ENCODE measurements at regions not wholly inside any gene's neighbourhood (a gene's known extent, or its start where the extent isn't known, plus 50 kb on each side); places are given as distances from the start of the nearest gene placed in this dataset.

DNA sequence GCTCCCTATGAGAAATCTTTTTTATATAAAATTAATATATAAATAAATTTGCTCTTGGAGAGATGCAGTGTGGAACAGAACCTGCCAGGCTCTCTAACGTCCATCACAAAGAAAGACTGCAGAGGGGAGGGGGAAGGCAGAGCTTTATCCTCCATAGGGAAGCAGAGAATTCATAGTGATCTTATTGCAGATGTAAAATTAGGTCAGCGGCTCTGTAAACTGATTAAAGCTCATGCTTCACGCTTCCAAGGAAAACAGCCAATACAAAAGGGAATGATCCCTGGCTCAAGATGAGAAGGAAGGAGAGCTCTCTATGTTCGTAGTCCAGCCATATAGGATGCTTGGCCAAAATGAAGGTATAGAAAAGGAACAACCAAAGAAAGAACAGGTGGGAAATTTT is 532.3 kb upstream of the PSMD7 start:
- Histone ChIP-seq H3K27me3 (ENCODE audit: insufficient read depth) (no peaks in the 10 kb centered on the region), H3K4me2 (no peak overlapping the region), H2AFZ (no peak overlapping the region), H3K9me2 (ENCODE audit: insufficient read depth) (no peaks in the 10 kb centered on the region; the same call in 1 of the 2 replicates), H4K20me1 (replicated peaks; ENCODE audit: insufficient read depth) (no peaks in the 10 kb centered on the region), H3K79me2 (replicated peaks; ENCODE audit: insufficient read depth) (no peaks in the 10 kb centered on the region), H3F3A (replicated peaks; ENCODE audit: low read depth) (no peaks in the 10 kb centered on the region), H3K36me3 (ENCODE audit: insufficient read depth) (no peaks in the 10 kb centered on the region), H3K27ac (ENCODE audit: low read depth) (no peak overlapping the region), H3K4me1 (ENCODE audit: insufficient read depth) (no peaks in the 10 kb centered on the region), H3K4me3 (no peak overlapping the region)
- DNase-seq (ENCODE audit: low spot score) (no peak), ATAC-seq (no peak)
- H3K4me1 Mint-ChIP-seq = no peaks in the 10 kb centered on the region
- no peak overlapping the region for H3K4me3 Mint-ChIP-seq
- H3K36me3 Mint-ChIP-seq (ENCODE audit: low read depth) = no peaks in the 10 kb centered on the region; the same call in 2 of the 3 replicates
- no peak overlapping the region for H3K27ac Mint-ChIP-seq
- no peaks in the 10 kb centered on the region for H3K27me3 Mint-ChIP-seq (ENCODE audit: insufficient read depth, low read depth, poor library complexity)
- no peak for TF ChIP-seq ZNF462 (CRISPR knock-in tag; IDR thresholded peaks at IDR 0.05)
- no peak for TF ChIP-seq POLR2AphosphoS5 (IDR thresholded peaks at IDR 0.05; ENCODE audit: low read depth)
- no peak for TF ChIP-seq ZNF331 (CRISPR knock-in tag; IDR thresholded peaks at IDR 0.05; ENCODE audit: low read depth)
- no peak for TF ChIP-seq STAT1 (IDR thresholded peaks at IDR 0.05; ENCODE audit: unreplicated experiment)
- TF ChIP-seq ETS1 (IDR thresholded peaks at IDR 0.05) = no peak
- TF ChIP-seq NANOG (IDR thresholded peaks at IDR 0.05; ENCODE audit: borderline replicate concordance) = no peak
- no peak for TF ChIP-seq EZH2phosphoT487 (IDR thresholded peaks at IDR 0.05; ENCODE audit: unreplicated experiment)
- no peak for TF ChIP-seq EZH2 (IDR thresholded peaks at IDR 0.05; ENCODE audit: low read depth, unreplicated experiment)
- no peak for TF ChIP-seq ZNF114 (CRISPR knock-in tag; IDR thresholded peaks at IDR 0.05)
- TF ChIP-seq CREB1 (CRISPR knock-in tag; IDR thresholded peaks at IDR 0.05; ENCODE audit: low read depth) = no peak
- TF ChIP-seq REST (IDR thresholded peaks at IDR 0.05; ENCODE audit: unreplicated experiment) = no peak
- no peak for TF ChIP-seq JUNB (IDR thresholded peaks at IDR 0.05; ENCODE audit: unreplicated experiment)
- TF ChIP-seq, protein P1, sequence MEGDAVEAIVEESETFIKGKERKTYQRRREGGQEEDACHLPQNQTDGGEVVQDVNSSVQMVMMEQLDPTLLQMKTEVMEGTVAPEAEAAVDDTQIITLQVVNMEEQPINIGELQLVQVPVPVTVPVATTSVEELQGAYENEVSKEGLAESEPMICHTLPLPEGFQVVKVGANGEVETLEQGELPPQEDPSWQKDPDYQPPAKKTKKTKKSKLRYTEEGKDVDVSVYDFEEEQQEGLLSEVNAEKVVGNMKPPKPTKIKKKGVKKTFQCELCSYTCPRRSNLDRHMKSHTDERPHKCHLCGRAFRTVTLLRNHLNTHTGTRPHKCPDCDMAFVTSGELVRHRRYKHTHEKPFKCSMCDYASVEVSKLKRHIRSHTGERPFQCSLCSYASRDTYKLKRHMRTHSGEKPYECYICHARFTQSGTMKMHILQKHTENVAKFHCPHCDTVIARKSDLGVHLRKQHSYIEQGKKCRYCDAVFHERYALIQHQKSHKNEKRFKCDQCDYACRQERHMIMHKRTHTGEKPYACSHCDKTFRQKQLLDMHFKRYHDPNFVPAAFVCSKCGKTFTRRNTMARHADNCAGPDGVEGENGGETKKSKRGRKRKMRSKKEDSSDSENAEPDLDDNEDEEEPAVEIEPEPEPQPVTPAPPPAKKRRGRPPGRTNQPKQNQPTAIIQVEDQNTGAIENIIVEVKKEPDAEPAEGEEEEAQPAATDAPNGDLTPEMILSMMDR (conservative IDR thresholded peaks at IDR 0.05; ENCODE audit: low read depth in 2 of 2) = no peak
- peaks cover under 1% of the 10 kb centered on the region; the same call in 2 of the 3 replicates for H3K9me3 Mint-ChIP-seq
